HCT116 (cell line): ENCODE measurements at regions not wholly inside any gene's neighbourhood (a gene's known extent, or its start where the extent isn't known, plus 50 kb on each side); places are given as distances from the start of the nearest gene placed in this dataset.

Source experiments
- ATAC-seq: fragments of 200-7000 bp; cut with Tn5 transposase; 2 replicates; pipeline ENCODE4 v1.9.1; 2020; ENCODE audit warnings: mild to moderate bottlenecking, moderate library complexity
- BruUV-seq: library from RNA; stranded (reverse); fragments of 400-500 nt; replicated peaks from 2 replicates; lab custom pipeline; 2021; lab: Mats Ljungman, UMichigan
- CTCF ChIA-PET: fragments of 300-600 bp; sonication (Branson Sonifier 250); formaldehyde crosslinking; loops from one replicate; lab custom pipeline; 2021; ENCODE audit warnings: antibody characterized with exemption; lab: Charles Lee
- POLR2A ChIA-PET: fragments of 300-600, 350-600 bp; sonication (Branson Sonifier 250); formaldehyde crosslinking; loops from one replicate; lab custom pipeline; 2021; ENCODE audit warnings: antibody characterized with exemption; lab: Charles Lee
- RAD21 ChIA-PET, 2 experiments: fragments of 300-600 bp; sonication (Branson Sonifier 250); formaldehyde crosslinking; loops; one replicate each; lab custom pipeline; 2023; ENCODE audit warnings: low total read pairs in 2 of 2; ENCODE audit not compliant: uncharacterized antibody in 2 of 2, unreplicated experiment in 2 of 2, low non-redundant PET in 1 of 2; lab: Charles Lee
- DNase-seq: peaks from one replicate; pipeline ENCODE4 v3.0.0-alpha.2; 2010; ENCODE audit warnings: low read depth, low spot score
- H2AFZ ChIP-seq: fragments of 200-600 bp; shearing (Covaris generic), sonication (generic); 2 replicates; pipeline ENCODE4 v1.6.1; 2017; ENCODE audit warnings: low read depth, mixed run types, mixed read lengths, antibody characterized with exemption, low read length; ENCODE audit not compliant: poor library complexity, severe bottlenecking
- H3K27ac ChIP-seq: 2 replicates; pipeline ENCODE4 v1.5.1; 2012; ENCODE audit warnings: low read depth, low read length
- H3K27me3 ChIP-seq: fragments of 200-600 bp; sonication (generic); 2 replicates; pipeline ENCODE4 v1.6.1; 2016; ENCODE audit warnings: mixed run types, low read length, mixed read lengths; ENCODE audit not compliant: insufficient read depth
- H3K36me3 ChIP-seq, 2 experiments: fragments of 200-500 bp in 1 of 2; fragments of 200-600 bp in 1 of 2; sonication (Bioruptor generic) in 1 of 2; sonication (generic) in 1 of 2; 2 replicates each; pipeline versions ENCODE4 v1.5.1 to v1.6.1; 2014 to 2016; ENCODE audit warnings: low read length in 2 of 2, inconsistent platforms in 1 of 2, mixed read lengths in 1 of 2, mixed run types in 1 of 2; ENCODE audit not compliant: insufficient read depth in 2 of 2, control insufficient read depth in 1 of 2
- H3K4me1 ChIP-seq, 2 experiments: fragments of 200-600 bp in 1 of 2; sonication (generic) in 1 of 2; 2 replicates each; pipeline versions ENCODE4 v1.5.1 to v1.6.1; 2012 to 2017; ENCODE audit warnings: low read length in 2 of 2, inconsistent platforms in 1 of 2, mild to moderate bottlenecking in 1 of 2, mixed read lengths in 1 of 2, mixed run types in 1 of 2, moderate library complexity in 1 of 2; ENCODE audit not compliant: insufficient read depth in 2 of 2, control insufficient read depth in 1 of 2
- H3K4me2 ChIP-seq: fragments of 200-600 bp; sonication (generic); 2 replicates; pipeline ENCODE4 v1.6.1; 2017; ENCODE audit warnings: mixed run types, low read length, mixed read lengths
- H3K4me3 ChIP-seq, 2 experiments: fragments of 200-600 bp in 1 of 2; sonication (generic) in 1 of 2; replicated peaks in 1 of 2; 2 replicates each; pipeline ENCODE4 v1.5.1; 2011 to 2016; ENCODE audit warnings: low read length in 2 of 2, control low read depth in 1 of 2, low read depth in 1 of 2, mild to moderate bottlenecking in 1 of 2, mixed read lengths in 1 of 2, mixed run types in 1 of 2
- H3K79me2 ChIP-seq: fragments of 200-600 bp; sonication (generic); 2 replicates; pipeline ENCODE4 v1.6.1; 2017; ENCODE audit warnings: mild to moderate bottlenecking, mixed run types, low read length, moderate library complexity, mixed read lengths; ENCODE audit not compliant: insufficient read depth
- H3K9ac ChIP-seq: fragments of 200-600 bp; sonication (generic); 2 replicates; pipeline ENCODE4 v1.6.1; 2016; ENCODE audit warnings: low read length, mixed read lengths
- H3K9me2 ChIP-seq: fragments of 200-600 bp; sonication (generic), shearing (Covaris generic); 2 replicates; pipeline ENCODE4 v1.6.1; 2017; ENCODE audit warnings: mixed run types, mild to moderate bottlenecking, moderate library complexity; ENCODE audit not compliant: insufficient read depth
- H3K9me3 ChIP-seq, 2 experiments: fragments of 200-500 bp in 1 of 2; fragments of 200-600 bp in 1 of 2; sonication (Bioruptor generic) in 1 of 2; sonication (generic) in 1 of 2; 2 replicates each; pipeline ENCODE4 v1.6.1; 2014 to 2017; ENCODE audit warnings: low read length in 2 of 2, mixed read lengths in 2 of 2, inconsistent platforms in 1 of 2, low read depth in 1 of 2, mild to moderate bottlenecking in 1 of 2, mixed run types in 1 of 2, moderate library complexity in 1 of 2; ENCODE audit not compliant: control insufficient read depth in 1 of 2, insufficient read depth in 1 of 2
- H4K20me1 ChIP-seq: fragments of 200-600 bp; sonication (generic), shearing (Covaris generic); 2 replicates; pipeline ENCODE4 v1.6.1; 2017; ENCODE audit warnings: mixed run types, mild to moderate bottlenecking, moderate library complexity; ENCODE audit not compliant: insufficient read depth
- CBX3 ChIP-seq: IDR thresholded peaks from 2 replicates; pipeline ENCODE4 v1.6.1; 2012; ENCODE audit warnings: low read depth
- CEBPB ChIP-seq: IDR thresholded peaks from 2 replicates; pipeline ENCODE4 v1.6.1; 2012; ENCODE audit warnings: low read depth
- EGR1 ChIP-seq: IDR thresholded peaks from 2 replicates; pipeline ENCODE4 v1.6.1; 2012; ENCODE audit warnings: low read depth
- ELF1 ChIP-seq: IDR thresholded peaks from 2 replicates; pipeline ENCODE4 v1.6.1; 2012; ENCODE audit warnings: low read depth, borderline replicate concordance
- EZH2 ChIP-seq: fragments of 200-600 bp; sonication (generic); IDR thresholded peaks from 2 replicates; pipeline ENCODE4 v1.6.1; 2017; ENCODE audit warnings: antibody characterized with exemption, mixed run types
- EZH2phosphoT487 ChIP-seq: fragments of 200-600 bp; IDR thresholded peaks from 2 replicates; pipeline ENCODE4 v1.6.1; 2018; ENCODE audit warnings: antibody characterized with exemption, borderline replicate concordance
- FOSL1 ChIP-seq: IDR thresholded peaks from 2 replicates; pipeline ENCODE4 v1.6.1; 2012; ENCODE audit warnings: low read depth
- POLR2AphosphoS5 ChIP-seq: IDR thresholded peaks from 2 replicates; pipeline ENCODE4 v1.6.1; 2011; ENCODE audit warnings: mild to moderate bottlenecking, low read depth, low read length, moderate library complexity
- SIN3A ChIP-seq: IDR thresholded peaks from 2 replicates; pipeline ENCODE4 v1.6.1; 2012; ENCODE audit warnings: low read depth
- SP1 ChIP-seq: IDR thresholded peaks from 2 replicates; pipeline ENCODE4 v1.6.1; 2012; ENCODE audit warnings: low read depth
- SRF ChIP-seq: IDR thresholded peaks from 2 replicates; pipeline ENCODE4 v1.6.1; 2012; ENCODE audit warnings: low read depth
- YY1 ChIP-seq: IDR thresholded peaks from 2 replicates; pipeline ENCODE4 v1.6.1; 2011; ENCODE audit warnings: low read length, low read depth, moderate library complexity, mild to moderate bottlenecking; ENCODE audit not compliant: insufficient replicate concordance; ENCODE audit errors: extremely low read depth
- ZFX ChIP-seq: fragments of 450-650 bp; IDR thresholded peaks from 2 replicates; pipeline ENCODE4 v1.6.1; 2017
- ZNF274 ChIP-seq: fragments of 200-500 bp; sonication (Bioruptor generic); IDR thresholded peaks from 2 replicates; pipeline ENCODE4 v1.6.1; 2014; ENCODE audit warnings: mild to moderate bottlenecking, low read depth, low read length, inconsistent platforms
- intact Hi-C: fragments of 100-400 bp; cut with micrococcal nuclease; formaldehyde crosslinking; loops from 2 replicates; pipeline ENCODE4 v1.10.0; 2022
- TF ChIP-seq, protein P1 (sequence below): IDR thresholded peaks from 2 replicates; pipeline ENCODE4 v1.6.1; 2012
- TF ChIP-seq, protein P2 (sequence below): IDR thresholded peaks from 2 replicates; pipeline ENCODE4 v1.6.1; 2011; ENCODE audit warnings: mild to moderate bottlenecking, low read length, moderate library complexity; ENCODE audit not compliant: insufficient replicate concordance; ENCODE audit errors: extremely low read depth
- TF ChIP-seq, protein P3 (sequence below), 3 experiments: fragments of 200-600 bp in 1 of 3; sonication (generic) in 1 of 3; IDR thresholded peaks in 2 of 3; conservative IDR thresholded peaks in 1 of 3; 2 replicates each; pipeline ENCODE4 v1.5.1; 2012 to 2017; ENCODE audit warnings: low read depth in 2 of 3, low read length in 2 of 3, antibody characterized with exemption in 1 of 3, borderline replicate concordance in 1 of 3, control low read depth in 1 of 3, mild to moderate bottlenecking in 1 of 3, mixed read lengths in 1 of 3, mixed run types in 1 of 3, moderate library complexity in 1 of 3; ENCODE audit not compliant: insufficient read depth in 1 of 3
- TF ChIP-seq, protein P4 (sequence below): IDR thresholded peaks from 2 replicates; pipeline ENCODE4 v1.6.1; 2012
- TF ChIP-seq, protein P5 (sequence below): IDR thresholded peaks from 2 replicates; pipeline ENCODE4 v1.6.1; 2012; ENCODE audit warnings: low read depth

DNA sequence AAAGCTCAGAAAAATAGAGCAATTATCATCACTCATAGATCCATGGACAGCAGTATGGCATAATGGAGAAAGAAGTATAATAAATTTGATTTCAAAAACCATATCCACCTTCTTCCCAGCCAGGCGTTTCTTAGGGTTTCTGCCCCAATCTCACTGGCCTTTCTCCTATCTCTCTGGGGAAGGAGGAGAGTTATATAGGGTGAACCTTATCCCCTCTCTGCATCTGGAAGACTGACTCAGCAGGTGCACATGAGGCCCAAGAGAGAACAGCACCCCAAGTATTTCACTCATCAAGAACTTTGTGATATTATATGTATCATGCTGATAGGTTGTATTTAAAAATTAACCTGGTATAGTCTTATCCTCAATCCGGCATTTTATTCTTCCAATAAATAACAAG is 318.8 kb upstream of the RASGEF1B start:
- intact Hi-C loops = no loop called here
- Histone ChIP-seq H3K79me2 (no peaks in the 10 kb centered on the region), H3K27ac (no peak overlapping the region), H3K4me1 (no peaks in the 10 kb centered on the region), H3K4me3 (no peak overlapping the region), H4K20me1 (no peaks in the 10 kb centered on the region), H3K36me3 (no peaks in the 10 kb centered on the region), H3K4me2 (no peak overlapping the region), H3K9ac (no peak overlapping the region), H3K27me3 (peaks cover 8% of the 10 kb centered on the region; the same call in 1 of the 2 replicates), H3K9me2 (no peaks in the 10 kb centered on the region), H2AFZ (no peak overlapping the region), H3K9me3 (no peaks in the 10 kb centered on the region)
- BruUV-seq = no TSS peak
- TF ChIP-seq POLR2AphosphoS5 (no peak), SP1 (no peak), YY1 (no peak), ZFX (no peak), EGR1 (no peak), EZH2phosphoT487 (no peak), FOSL1 (no peak), CBX3 (no peak), CEBPB (no peak), ELF1 (no peak), EZH2 (no peak), SRF (no peak), SIN3A (no peak), ZNF274 (no peak)
- TF ChIP-seq, protein P1, sequence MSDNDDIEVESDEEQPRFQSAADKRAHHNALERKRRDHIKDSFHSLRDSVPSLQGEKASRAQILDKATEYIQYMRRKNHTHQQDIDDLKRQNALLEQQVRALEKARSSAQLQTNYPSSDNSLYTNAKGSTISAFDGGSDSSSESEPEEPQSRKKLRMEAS = no peak
- TF ChIP-seq, protein P2, sequence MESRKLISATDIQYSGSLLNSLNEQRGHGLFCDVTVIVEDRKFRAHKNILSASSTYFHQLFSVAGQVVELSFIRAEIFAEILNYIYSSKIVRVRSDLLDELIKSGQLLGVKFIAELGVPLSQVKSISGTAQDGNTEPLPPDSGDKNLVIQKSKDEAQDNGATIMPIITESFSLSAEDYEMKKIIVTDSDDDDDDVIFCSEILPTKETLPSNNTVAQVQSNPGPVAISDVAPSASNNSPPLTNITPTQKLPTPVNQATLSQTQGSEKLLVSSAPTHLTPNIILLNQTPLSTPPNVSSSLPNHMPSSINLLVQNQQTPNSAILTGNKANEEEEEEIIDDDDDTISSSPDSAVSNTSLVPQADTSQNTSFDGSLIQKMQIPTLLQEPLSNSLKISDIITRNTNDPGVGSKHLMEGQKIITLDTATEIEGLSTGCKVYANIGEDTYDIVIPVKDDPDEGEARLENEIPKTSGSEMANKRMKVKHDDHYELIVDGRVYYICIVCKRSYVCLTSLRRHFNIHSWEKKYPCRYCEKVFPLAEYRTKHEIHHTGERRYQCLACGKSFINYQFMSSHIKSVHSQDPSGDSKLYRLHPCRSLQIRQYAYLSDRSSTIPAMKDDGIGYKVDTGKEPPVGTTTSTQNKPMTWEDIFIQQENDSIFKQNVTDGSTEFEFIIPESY = no peak
- TF ChIP-seq, protein P3, sequence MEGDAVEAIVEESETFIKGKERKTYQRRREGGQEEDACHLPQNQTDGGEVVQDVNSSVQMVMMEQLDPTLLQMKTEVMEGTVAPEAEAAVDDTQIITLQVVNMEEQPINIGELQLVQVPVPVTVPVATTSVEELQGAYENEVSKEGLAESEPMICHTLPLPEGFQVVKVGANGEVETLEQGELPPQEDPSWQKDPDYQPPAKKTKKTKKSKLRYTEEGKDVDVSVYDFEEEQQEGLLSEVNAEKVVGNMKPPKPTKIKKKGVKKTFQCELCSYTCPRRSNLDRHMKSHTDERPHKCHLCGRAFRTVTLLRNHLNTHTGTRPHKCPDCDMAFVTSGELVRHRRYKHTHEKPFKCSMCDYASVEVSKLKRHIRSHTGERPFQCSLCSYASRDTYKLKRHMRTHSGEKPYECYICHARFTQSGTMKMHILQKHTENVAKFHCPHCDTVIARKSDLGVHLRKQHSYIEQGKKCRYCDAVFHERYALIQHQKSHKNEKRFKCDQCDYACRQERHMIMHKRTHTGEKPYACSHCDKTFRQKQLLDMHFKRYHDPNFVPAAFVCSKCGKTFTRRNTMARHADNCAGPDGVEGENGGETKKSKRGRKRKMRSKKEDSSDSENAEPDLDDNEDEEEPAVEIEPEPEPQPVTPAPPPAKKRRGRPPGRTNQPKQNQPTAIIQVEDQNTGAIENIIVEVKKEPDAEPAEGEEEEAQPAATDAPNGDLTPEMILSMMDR (IDR thresholded peaks at IDR 0.05 in 2 of 3, conservative IDR thresholded peaks at IDR 0.05 in 1 of 3; ENCODE audit: borderline replicate concordance in 1 of 3, insufficient read depth in 1 of 3, low read depth in 2 of 3, low read length in 2 of 3) = no peak
- TF ChIP-seq, protein P4, sequence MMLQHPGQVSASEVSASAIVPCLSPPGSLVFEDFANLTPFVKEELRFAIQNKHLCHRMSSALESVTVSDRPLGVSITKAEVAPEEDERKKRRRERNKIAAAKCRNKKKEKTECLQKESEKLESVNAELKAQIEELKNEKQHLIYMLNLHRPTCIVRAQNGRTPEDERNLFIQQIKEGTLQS = no peak
- TF ChIP-seq, protein P5, sequence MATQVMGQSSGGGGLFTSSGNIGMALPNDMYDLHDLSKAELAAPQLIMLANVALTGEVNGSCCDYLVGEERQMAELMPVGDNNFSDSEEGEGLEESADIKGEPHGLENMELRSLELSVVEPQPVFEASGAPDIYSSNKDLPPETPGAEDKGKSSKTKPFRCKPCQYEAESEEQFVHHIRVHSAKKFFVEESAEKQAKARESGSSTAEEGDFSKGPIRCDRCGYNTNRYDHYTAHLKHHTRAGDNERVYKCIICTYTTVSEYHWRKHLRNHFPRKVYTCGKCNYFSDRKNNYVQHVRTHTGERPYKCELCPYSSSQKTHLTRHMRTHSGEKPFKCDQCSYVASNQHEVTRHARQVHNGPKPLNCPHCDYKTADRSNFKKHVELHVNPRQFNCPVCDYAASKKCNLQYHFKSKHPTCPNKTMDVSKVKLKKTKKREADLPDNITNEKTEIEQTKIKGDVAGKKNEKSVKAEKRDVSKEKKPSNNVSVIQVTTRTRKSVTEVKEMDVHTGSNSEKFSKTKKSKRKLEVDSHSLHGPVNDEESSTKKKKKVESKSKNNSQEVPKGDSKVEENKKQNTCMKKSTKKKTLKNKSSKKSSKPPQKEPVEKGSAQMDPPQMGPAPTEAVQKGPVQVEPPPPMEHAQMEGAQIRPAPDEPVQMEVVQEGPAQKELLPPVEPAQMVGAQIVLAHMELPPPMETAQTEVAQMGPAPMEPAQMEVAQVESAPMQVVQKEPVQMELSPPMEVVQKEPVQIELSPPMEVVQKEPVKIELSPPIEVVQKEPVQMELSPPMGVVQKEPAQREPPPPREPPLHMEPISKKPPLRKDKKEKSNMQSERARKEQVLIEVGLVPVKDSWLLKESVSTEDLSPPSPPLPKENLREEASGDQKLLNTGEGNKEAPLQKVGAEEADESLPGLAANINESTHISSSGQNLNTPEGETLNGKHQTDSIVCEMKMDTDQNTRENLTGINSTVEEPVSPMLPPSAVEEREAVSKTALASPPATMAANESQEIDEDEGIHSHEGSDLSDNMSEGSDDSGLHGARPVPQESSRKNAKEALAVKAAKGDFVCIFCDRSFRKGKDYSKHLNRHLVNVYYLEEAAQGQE = no peak
- RAD21 ChIA-PET = no interaction called here
- DNase-seq = no peak
- no peak for ATAC-seq
- CTCF ChIA-PET = no interaction called here
- POLR2A ChIA-PET = no interaction called here
